ENCODE measurements at regions not wholly inside any gene's neighbourhood (a gene's known extent, or its start where the extent isn't known, plus 50 kb on each side); places are given as distances from the start of the nearest gene placed in this dataset.

GRCh38 chr21:43346551-43346950, 80.4 kb downstream of the SIK1 start:
- no peak for TF ChIP-seq SRF (IDR thresholded peaks at IDR 0.05; ENCODE audit: low read depth, low read length)
- no peak overlapping the region; the same call in 1 of the 2 replicates for H4K8ac ChIP-seq (ENCODE audit: extremely low read depth, insufficient read depth, low read length)
- no peak overlapping the region for H2BK15ac ChIP-seq (ENCODE audit: low read length)
- H3K9me3 ChIP-seq (ENCODE audit: insufficient read depth in 2 of 2, low read depth in 1 of 2, low read length in 1 of 2) = no peaks in the 10 kb centered on the region
- peaks cover 0 to 5% of the 10 kb centered on the region in 2 experiments for H4K20me1 ChIP-seq (replicated peaks in 1 of 2; ENCODE audit: control insufficient read depth in 1 of 2, insufficient read depth in 2 of 2, low read length in 2 of 2)
- no peak overlapping the region for H2AK5ac ChIP-seq (ENCODE audit: low read depth, low read length)
- no peak overlapping the region for H4K5ac ChIP-seq (ENCODE audit: insufficient read length, low read depth, low read length)
- no peak overlapping the region for H3K23ac ChIP-seq (ENCODE audit: insufficient read length)
- WGBS, 2 experiments (ENCODE audit: extremely low coverage in 1 of 2, insufficient coverage in 1 of 2, insufficient read length in 1 of 2, insufficient replicate concordance in 2 of 2, low coverage in 1 of 2, low lambda C conversion rate in 2 of 2, missing lambda C conversion rate in 1 of 2) = 75% methylated on average over 12 of the region's 13 CpGs; no CpG with 5 or more reads in 1 of the 2 experiments
- no peak overlapping the region for H2BK5ac ChIP-seq (ENCODE audit: low read depth, low read length)
- peaks cover 0 to 5% (median 0%) of the 10 kb centered on the region in 4 experiments; a peak in 1 of 7 replicates for H3K4me1 ChIP-seq (replicated peaks in 1 of 4; ENCODE audit: control insufficient read depth in 3 of 4, insufficient read depth in 4 of 4, low read length in 3 of 4)
- no peaks in the 10 kb centered on the region for H3K79me2 ChIP-seq (ENCODE audit: control insufficient read depth in 1 of 2, insufficient read depth in 2 of 2, low read length in 2 of 2)
- no peak overlapping the region for H3K18ac ChIP-seq (ENCODE audit: extremely low read depth, low read length)
- no peak overlapping the region for H3K56ac ChIP-seq (replicated peaks; ENCODE audit: insufficient read length, low read depth, low read length)
- no peaks in the 10 kb centered on the region for H3K79me1 ChIP-seq (ENCODE audit: low read depth, low read length)
- H3K14ac ChIP-seq (ENCODE audit: insufficient read length) = no peak overlapping the region
- no peak overlapping the region for H2BK120ac ChIP-seq (replicated peaks; ENCODE audit: low read depth, low read length)
- H2BK20ac ChIP-seq (ENCODE audit: low read length) = no peak overlapping the region
- FAIRE-seq (no peak), DNase-seq (ENCODE audit: low read depth in 1 of 2, low spot score in 2 of 2) (no peak)
- H3K23me2 ChIP-seq (ENCODE audit: low read depth, low read length) = peaks cover 1% of the 10 kb centered on the region; the same call in 1 of the 2 replicates
- no peak overlapping the region for H3K27ac ChIP-seq (ENCODE audit: low read depth, low read length)
- H3K4ac ChIP-seq (replicated peaks; ENCODE audit: insufficient read length, low read depth, low read length) = no peak overlapping the region
- ChIA-PET POLR2A (ENCODE audit: partially characterized antibody) (no interaction called here), CTCF (ENCODE audit: partially characterized antibody) (interaction anchor here (0.7 kb wide), 1 partner anchor 11 kb away, joined by 3 read pairs; no protein-coding TSS in a partner anchor)
- H2BK12ac ChIP-seq (ENCODE audit: low read depth, low read length) = peak overlapping the region; percentile 17; the same call in 1 of the 2 replicates
- H3K4me3 ChIP-seq (ENCODE audit: extremely low read depth in 1 of 4, insufficient read depth in 2 of 4, low read depth in 3 of 4, low read length in 4 of 4) = no peak overlapping the region
- no peaks in the 10 kb centered on the region for H3K36me3 ChIP-seq (ENCODE audit: control insufficient read depth in 2 of 4, insufficient read depth in 4 of 4, low read length in 3 of 4)
- H3K9ac ChIP-seq (replicated peaks in 1 of 4; ENCODE audit: extremely low read depth in 1 of 4, low read depth in 3 of 4, low read length in 3 of 4) = no peak overlapping the region
- no peak overlapping the region for H4K91ac ChIP-seq (replicated peaks; ENCODE audit: insufficient read length, low read length)
- no peaks in the 10 kb centered on the region for H3K27me3 ChIP-seq (replicated peaks in 1 of 4; ENCODE audit: control insufficient read depth in 3 of 4, extremely low read depth in 1 of 4, insufficient read depth in 3 of 4, low read length in 3 of 4)
- H3K4me2 ChIP-seq (ENCODE audit: insufficient read depth in 1 of 2, low read depth in 2 of 2, low read length in 2 of 2) = no peak overlapping the region
- no peak overlapping the region for H2AFZ ChIP-seq (ENCODE audit: low read length)

Data from H1 (cell line).